ENCODE measurements at regions not wholly inside any gene's neighbourhood (a gene's known extent, or its start where the extent isn't known, plus 50 kb on each side); places are given as distances from the start of the nearest gene placed in this dataset. TPM values are rescaled to one million over a fixed set of nuclear protein-coding genes. Genes with fewer than 3 reads are reported as not detected.
"Not testable (repeated sequence)": the region's sequence is repeated elsewhere in the genome, so short reads cannot be mapped to it uniquely, and the experiment has no call there.

DNA sequence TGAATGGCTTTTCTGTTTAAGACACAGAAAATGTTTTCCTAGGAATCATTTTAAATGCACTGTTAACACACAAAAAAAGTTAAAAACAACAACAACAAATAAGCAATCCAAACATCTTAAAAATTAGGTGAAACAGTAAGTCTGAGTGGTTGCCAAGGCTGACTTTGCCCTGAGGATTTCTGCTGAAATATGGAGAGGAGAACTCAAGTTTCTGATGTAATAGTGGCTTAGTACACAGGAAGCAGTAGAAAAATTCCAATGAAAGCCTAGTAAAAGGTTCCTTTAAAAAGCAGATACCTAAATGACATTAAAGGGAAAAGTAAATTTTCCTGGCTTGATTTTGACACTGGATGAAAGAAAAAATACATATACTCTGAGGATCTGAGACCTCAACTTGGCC, 184.2 kb downstream of the EPM2A start:
- no peak for DNase-seq (ENCODE audit: low spot score in 2 of 2)
- no peak for FAIRE-seq

GRCh38 chr6:145555084-145555483, 180.2 kb downstream of the EPM2A start:
- FAIRE-seq, result no peak
- DNase-seq (ENCODE audit: low spot score in 2 of 2), result no peak

DNA sequence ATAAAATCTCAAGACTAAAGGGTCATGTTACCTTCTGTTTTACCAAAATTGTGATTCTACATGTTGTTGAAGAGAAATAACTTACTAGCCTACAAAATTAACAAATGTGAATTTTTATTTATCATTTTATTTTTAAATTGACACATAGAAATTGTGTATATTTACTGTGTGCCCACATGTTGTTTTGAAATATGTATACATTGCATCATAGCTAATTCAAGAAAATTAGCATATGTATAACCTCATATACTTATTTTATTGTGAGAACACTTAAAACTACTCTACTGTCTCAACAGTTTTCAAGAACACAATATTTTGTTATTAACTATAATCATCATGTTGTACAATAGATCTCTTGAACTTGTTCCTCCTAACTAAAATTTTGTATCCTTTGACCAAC, 177.8 kb downstream of the EPM2A start:
- DNase-seq (ENCODE audit: low spot score in 2 of 2) (no peak), FAIRE-seq (peak; percentile 24)

GRCh38 chr6:145559836-145560235, 175.5 kb downstream of the EPM2A start:
- DNase-seq (ENCODE audit: low spot score in 2 of 2) (no peak), FAIRE-seq (no peak)

DNA sequence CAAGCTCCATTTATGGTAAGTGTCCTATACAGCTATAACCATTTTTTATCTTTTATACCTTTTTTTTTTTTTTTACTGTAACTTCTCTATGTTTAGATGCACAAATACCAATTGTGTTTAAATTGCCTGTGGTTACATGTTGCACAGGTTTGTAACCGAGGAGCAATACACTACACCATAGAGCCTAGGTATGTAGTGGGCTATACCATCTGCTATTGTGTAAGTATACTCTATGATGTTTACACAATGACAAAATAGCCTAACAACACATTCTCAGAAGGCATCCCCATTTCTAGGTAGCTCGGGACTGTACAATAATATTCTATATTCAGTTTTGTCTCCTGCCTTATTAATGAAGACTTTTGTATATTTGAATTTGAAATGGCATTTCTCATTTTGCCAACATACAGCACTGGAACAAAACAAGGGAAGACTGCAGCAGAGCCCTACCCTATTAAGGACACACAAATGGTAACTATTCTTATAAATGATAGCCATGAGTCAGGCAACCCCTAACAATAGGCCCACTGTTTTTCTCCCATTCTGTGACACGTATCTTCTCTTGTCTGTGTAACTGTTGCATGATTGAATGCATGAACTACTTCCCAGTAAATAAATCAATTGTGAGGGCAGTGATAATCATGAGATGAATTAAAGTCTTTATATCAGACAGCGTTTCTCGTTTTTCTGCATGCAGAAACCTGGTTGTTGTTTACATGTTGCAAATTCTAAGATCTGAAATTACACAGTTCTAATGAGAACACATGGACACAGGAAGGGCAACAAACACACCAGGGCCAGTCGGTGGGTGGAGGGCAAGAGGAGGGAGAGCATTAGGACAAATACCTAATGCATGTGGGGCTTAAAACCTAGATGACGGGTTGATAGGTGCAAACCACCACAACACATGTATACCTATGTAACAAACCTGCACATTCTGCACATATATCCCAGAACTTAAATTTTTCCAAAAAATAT, 173.9 kb downstream of the EPM2A start:
- DNase-seq (ENCODE audit: low spot score in 2 of 2), result no peak
- FAIRE-seq, result no peak

DNA sequence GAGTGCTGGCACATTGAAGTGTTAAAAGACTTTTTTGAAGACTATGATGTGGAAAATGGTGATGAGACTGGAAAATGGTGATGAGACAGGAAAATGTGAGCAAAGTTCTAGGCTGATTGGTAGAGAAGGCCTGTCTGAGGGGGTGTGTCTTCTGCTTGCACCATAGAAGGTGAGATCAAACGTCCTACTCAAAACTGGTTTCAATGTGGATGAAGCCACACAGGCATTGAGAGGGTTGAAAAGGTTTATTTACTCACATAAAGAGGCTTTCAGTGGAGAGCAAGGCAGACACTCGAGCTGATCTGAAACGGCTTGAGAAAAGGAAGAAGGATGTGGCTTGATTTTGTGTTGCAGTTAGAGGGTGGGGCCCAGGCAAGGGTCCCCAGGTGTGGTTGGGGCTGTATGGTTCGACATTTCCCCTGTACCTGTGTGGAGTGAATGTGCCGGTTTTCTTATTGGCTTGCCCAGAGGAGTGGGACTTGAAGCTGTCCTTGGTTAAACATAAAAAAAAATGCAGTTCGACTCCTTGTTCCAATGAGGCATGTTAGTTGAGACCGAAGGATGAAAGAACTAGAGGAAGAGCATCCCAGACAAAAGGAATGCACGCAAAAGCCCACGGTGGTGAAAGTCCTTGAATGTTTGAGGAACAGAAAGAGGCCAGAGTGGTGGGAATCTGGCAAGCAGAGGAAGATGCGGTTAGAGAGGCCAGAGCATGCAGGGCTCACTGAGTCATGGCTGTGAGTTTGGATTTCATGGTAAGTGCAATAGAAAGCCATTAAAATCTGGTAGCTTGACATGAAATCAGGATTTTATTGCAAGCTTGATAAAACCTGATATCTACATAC, 172.3 kb downstream of the EPM2A start:
- no peak for FAIRE-seq
- no peak for DNase-seq (ENCODE audit: low spot score in 2 of 2)

GRCh38 chr6:145564553-145564952, 170.8 kb downstream of the EPM2A start:
- FAIRE-seq (no peak), DNase-seq (ENCODE audit: low spot score in 2 of 2) (no peak)

GRCh38 chr6:145567684-145568252, 167.6 kb downstream of the EPM2A start:
- no peak for FAIRE-seq
- DNase-seq (ENCODE audit: low spot score in 2 of 2), result no peak

GRCh38 chr6:145569140-145569539, 166.2 kb downstream of the EPM2A start:
- DNase-seq (ENCODE audit: low spot score in 2 of 2) (no peak), FAIRE-seq (no peak)

DNA sequence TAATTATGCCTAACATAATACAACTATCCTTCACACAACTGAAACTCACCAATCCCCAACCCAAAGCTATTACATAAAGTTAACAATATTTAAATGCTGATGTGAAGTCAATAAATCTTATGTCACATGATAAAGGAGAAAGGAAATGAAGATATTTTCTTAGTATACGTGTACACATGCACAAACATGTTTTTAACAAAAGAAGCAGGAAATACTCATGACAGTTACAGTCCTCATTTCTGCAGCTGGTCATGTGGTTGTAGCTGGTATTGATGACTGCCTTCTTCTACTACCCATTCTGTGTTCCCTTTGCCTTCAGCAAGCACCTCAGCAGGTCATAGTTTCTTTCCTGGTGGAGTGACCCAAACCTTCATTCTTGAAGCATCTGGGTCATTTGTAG, 165.0 kb downstream of the EPM2A start:
- not testable (repeated sequence) for FAIRE-seq; DNase-seq (ENCODE audit: low spot score in 2 of 2)

DNA sequence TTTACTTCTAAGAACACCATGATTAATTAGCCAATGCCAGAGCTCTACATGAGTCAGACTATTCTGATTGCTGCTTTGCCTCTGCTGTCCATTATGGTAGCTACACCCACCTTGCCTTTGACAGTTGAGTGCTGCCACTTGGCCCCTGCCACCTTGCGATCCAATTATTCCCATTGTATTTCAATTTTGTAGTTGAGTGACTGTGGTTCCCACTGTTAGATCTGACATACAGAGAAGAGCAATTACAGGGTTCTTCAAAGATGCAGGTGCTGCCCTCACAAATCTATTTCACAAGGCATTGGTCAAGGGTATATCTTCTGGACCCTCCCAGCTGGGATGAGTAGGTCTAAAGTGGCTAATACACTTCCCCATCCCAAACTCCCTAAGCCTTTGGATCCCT, 161.1 kb downstream of the EPM2A start:
- not testable (repeated sequence) for DNase-seq (ENCODE audit: low spot score in 2 of 2); FAIRE-seq

Small RNA genes lying in the stretch of these regions (small RNA-seq; reads per million reads assigned to genes)
- gene RNU1-33P, result not detected
